ENCODE measurements at regions not wholly inside any gene's neighbourhood (a gene's known extent, or its start where the extent isn't known, plus 50 kb on each side); places are given as distances from the start of the nearest gene placed in this dataset.

DNA sequence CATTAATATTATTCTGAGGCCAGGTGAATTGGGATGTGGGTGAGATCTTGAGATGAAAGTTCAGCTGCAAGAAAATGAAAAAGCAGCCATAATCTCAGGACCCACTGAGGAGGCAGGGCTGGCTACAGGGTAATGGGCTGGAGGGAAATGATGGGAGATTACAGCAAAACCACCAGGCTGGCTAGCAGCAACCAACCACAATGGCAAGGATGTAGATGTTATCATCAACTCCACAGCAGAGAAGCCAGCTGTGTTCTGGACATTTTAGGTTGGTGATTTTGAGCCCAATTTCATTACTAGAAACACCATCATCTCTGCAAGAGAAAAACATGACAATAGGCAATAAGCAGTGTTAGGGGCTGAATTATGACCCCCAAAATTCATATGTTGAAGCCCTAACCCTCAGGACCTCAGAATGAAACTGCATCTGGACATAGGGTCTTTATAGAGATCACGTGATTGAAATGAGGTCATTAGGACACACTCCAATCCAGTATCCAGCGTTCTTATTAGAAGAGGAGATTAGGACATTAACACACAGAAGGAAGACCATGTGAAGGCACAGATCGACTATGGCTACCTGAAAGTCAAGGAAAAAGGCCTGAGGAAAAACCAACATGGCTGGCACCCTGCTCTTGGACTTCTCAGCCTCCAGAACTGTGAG lies 139.8 kb upstream of the KIT start:
- TF ChIP-seq, protein P1, sequence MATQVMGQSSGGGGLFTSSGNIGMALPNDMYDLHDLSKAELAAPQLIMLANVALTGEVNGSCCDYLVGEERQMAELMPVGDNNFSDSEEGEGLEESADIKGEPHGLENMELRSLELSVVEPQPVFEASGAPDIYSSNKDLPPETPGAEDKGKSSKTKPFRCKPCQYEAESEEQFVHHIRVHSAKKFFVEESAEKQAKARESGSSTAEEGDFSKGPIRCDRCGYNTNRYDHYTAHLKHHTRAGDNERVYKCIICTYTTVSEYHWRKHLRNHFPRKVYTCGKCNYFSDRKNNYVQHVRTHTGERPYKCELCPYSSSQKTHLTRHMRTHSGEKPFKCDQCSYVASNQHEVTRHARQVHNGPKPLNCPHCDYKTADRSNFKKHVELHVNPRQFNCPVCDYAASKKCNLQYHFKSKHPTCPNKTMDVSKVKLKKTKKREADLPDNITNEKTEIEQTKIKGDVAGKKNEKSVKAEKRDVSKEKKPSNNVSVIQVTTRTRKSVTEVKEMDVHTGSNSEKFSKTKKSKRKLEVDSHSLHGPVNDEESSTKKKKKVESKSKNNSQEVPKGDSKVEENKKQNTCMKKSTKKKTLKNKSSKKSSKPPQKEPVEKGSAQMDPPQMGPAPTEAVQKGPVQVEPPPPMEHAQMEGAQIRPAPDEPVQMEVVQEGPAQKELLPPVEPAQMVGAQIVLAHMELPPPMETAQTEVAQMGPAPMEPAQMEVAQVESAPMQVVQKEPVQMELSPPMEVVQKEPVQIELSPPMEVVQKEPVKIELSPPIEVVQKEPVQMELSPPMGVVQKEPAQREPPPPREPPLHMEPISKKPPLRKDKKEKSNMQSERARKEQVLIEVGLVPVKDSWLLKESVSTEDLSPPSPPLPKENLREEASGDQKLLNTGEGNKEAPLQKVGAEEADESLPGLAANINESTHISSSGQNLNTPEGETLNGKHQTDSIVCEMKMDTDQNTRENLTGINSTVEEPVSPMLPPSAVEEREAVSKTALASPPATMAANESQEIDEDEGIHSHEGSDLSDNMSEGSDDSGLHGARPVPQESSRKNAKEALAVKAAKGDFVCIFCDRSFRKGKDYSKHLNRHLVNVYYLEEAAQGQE (IDR thresholded peaks at IDR 0.05; ENCODE audit: borderline replicate concordance) = no peak
- TF ChIP-seq EZH2 (IDR thresholded peaks at IDR 0.05; ENCODE audit: borderline replicate concordance, insufficient read depth, low read length, poor library complexity, severe bottlenecking) = no peak
- TF ChIP-seq, protein P2, sequence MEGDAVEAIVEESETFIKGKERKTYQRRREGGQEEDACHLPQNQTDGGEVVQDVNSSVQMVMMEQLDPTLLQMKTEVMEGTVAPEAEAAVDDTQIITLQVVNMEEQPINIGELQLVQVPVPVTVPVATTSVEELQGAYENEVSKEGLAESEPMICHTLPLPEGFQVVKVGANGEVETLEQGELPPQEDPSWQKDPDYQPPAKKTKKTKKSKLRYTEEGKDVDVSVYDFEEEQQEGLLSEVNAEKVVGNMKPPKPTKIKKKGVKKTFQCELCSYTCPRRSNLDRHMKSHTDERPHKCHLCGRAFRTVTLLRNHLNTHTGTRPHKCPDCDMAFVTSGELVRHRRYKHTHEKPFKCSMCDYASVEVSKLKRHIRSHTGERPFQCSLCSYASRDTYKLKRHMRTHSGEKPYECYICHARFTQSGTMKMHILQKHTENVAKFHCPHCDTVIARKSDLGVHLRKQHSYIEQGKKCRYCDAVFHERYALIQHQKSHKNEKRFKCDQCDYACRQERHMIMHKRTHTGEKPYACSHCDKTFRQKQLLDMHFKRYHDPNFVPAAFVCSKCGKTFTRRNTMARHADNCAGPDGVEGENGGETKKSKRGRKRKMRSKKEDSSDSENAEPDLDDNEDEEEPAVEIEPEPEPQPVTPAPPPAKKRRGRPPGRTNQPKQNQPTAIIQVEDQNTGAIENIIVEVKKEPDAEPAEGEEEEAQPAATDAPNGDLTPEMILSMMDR (IDR thresholded peaks at IDR 0.05; ENCODE audit: poor library complexity, severe bottlenecking) = no peak
- TF ChIP-seq POLR2AphosphoS5 (IDR thresholded peaks at IDR 0.05) = no peak

Data from neural cell (in vitro differentiated cells).